HEK293T (cell line): ENCODE measurements at regions not wholly inside any gene's neighbourhood (a gene's known extent, or its start where the extent isn't known, plus 50 kb on each side); places are given as distances from the start of the nearest gene placed in this dataset.
"Not testable (repeated sequence)": the region's sequence is repeated elsewhere in the genome, so short reads cannot be mapped to it uniquely, and the experiment has no call there.

ENCODE experiments used
- CTCF ChIA-PET: fragments of 350-600 bp; formaldehyde crosslinking; extraction: SDS; loops from one replicate; lab custom pipeline; 2021; ENCODE audit warnings: antibody characterized with exemption, inconsistent platforms; lab: Yijun Ruan, JAX
- POLR2A ChIA-PET: fragments of 350-600 bp; formaldehyde crosslinking; extraction: SDS; loops from one replicate; lab custom pipeline; 2020; ENCODE audit warnings: antibody characterized with exemption, inconsistent platforms; lab: Yijun Ruan, JAX
- DNase-seq: peaks from one replicate; pipeline ENCODE4 v3.0.0; 2012; ENCODE audit warnings: mixed read lengths; ENCODE audit errors: extremely low spot score
- ARNT ChIP-seq: fragments of 450-650 bp; IDR thresholded peaks from 2 replicates; pipeline ENCODE4 v1.6.1; 2017; ENCODE audit warnings: mild to moderate bottlenecking
- BHLHE40 ChIP-seq: fragments of 450-650 bp; IDR thresholded peaks from 2 replicates; pipeline ENCODE4 v1.6.1; 2016; ENCODE audit warnings: mild to moderate bottlenecking, moderate library complexity, borderline replicate concordance
- CTBP1 ChIP-seq: fragments of 450-650 bp; IDR thresholded peaks from 2 replicates; pipeline ENCODE4 v1.6.1; 2016; ENCODE audit warnings: borderline replicate concordance
- ELF4 ChIP-seq: fragments of 450-650 bp; IDR thresholded peaks from 2 replicates; pipeline ENCODE4 v1.6.1; 2017; ENCODE audit warnings: antibody characterized with exemption
- FOXA1 ChIP-seq: fragments of 450-650 bp; IDR thresholded peaks from 2 replicates; pipeline ENCODE4 v1.6.1; 2016; ENCODE audit warnings: mild to moderate bottlenecking
- FOXK2 ChIP-seq: fragments of 450-650 bp; IDR thresholded peaks from 2 replicates; pipeline ENCODE4 v1.6.1; 2016; ENCODE audit warnings: mild to moderate bottlenecking
- FOXM1 ChIP-seq: fragments of 450-650 bp; IDR thresholded peaks from 2 replicates; pipeline ENCODE4 v1.6.1; 2017; ENCODE audit warnings: mild to moderate bottlenecking, borderline replicate concordance
- HDGF ChIP-seq: fragments of 450-650 bp; IDR thresholded peaks from 2 replicates; pipeline ENCODE4 v1.6.1; 2017; ENCODE audit warnings: antibody characterized with exemption, borderline replicate concordance
- L3MBTL2 ChIP-seq: fragments of 450-650 bp; conservative IDR thresholded peaks from 2 replicates; pipeline ENCODE4 v1.6.1; 2016; ENCODE audit warnings: mild to moderate bottlenecking
- LEF1 ChIP-seq: fragments of 450-650 bp; IDR thresholded peaks from 2 replicates; pipeline ENCODE4 v1.6.1; 2017; ENCODE audit warnings: mild to moderate bottlenecking, borderline replicate concordance
- NFRKB ChIP-seq: fragments of 450-650 bp; IDR thresholded peaks from 2 replicates; pipeline ENCODE4 v1.6.1; 2016; ENCODE audit warnings: mild to moderate bottlenecking, moderate library complexity
- SP1 ChIP-seq: fragments of 450-650 bp; IDR thresholded peaks from 2 replicates; pipeline ENCODE4 v1.6.1; 2017
- SUZ12 ChIP-seq: fragments of 450-650 bp; IDR thresholded peaks from 2 replicates; pipeline ENCODE4 v1.6.1; 2016; ENCODE audit warnings: mild to moderate bottlenecking
- TARDBP ChIP-seq: fragments of 450-650 bp; IDR thresholded peaks from 2 replicates; pipeline ENCODE4 v1.6.1; 2016
- ZNF384 ChIP-seq: fragments of 450-650 bp; IDR thresholded peaks from 2 replicates; pipeline ENCODE4 v1.6.1; 2016
- TF ChIP-seq, protein P1 (sequence below): fragments of 450-650 bp; IDR thresholded peaks from 2 replicates; pipeline ENCODE4 v1.6.1; 2016

GRCh38 chr4:159420162-159421057 lies 317.5 kb downstream of the RAPGEF2 start:
- TF ChIP-seq CTBP1 (no peak), ZNF384 (no peak), FOXK2 (no peak), HDGF (no peak), FOXM1 (no peak), L3MBTL2 (no peak), SP1 (no peak), BHLHE40 (no peak)
- DNase-seq, result no peak
- ChIA-PET CTCF (no interaction called here), POLR2A (no interaction called here)

DNA sequence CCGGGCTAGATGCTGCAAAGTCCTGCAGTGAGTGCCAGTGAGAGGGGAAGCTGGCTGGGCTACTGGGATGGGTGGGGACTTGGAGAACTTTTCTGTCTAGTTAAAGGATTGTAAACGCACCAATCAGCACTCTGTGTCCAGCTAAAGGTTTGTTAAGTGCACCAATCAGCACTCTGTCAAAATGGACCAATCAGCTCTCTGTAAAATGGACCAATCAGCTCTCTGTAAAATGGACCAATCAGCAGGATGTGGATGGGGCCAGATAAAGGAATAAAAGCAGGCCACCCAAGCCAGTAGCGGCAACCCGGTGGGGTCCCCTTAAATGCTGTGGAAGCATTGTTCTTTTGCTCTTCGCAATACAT lies 318.2 kb downstream of the RAPGEF2 start:
- CTCF ChIA-PET, POLR2A ChIA-PET, DNase-seq: not testable (repeated sequence)

GRCh38 chr4:159422019-159422418 lies 319.1 kb downstream of the RAPGEF2 start:
- no peak for DNase-seq
- no peak for TF ChIP-seq FOXA1
- no peak for TF ChIP-seq NFRKB
- no peak for TF ChIP-seq SP1
- no peak for TF ChIP-seq LEF1
- no peak for TF ChIP-seq ELF4
- no peak for TF ChIP-seq ZNF384
- TF ChIP-seq SUZ12, result no peak
- no peak for TF ChIP-seq L3MBTL2
- no peak for TF ChIP-seq CTBP1
- no peak for TF ChIP-seq FOXM1
- no peak for TF ChIP-seq FOXK2
- TF ChIP-seq, protein P1, sequence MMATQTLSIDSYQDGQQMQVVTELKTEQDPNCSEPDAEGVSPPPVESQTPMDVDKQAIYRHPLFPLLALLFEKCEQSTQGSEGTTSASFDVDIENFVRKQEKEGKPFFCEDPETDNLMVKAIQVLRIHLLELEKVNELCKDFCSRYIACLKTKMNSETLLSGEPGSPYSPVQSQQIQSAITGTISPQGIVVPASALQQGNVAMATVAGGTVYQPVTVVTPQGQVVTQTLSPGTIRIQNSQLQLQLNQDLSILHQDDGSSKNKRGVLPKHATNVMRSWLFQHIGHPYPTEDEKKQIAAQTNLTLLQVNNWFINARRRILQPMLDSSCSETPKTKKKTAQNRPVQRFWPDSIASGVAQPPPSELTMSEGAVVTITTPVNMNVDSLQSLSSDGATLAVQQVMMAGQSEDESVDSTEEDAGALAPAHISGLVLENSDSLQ, result no peak
- no peak for TF ChIP-seq HDGF
- no peak for TF ChIP-seq TARDBP
- no peak for TF ChIP-seq ARNT
- no peak for TF ChIP-seq BHLHE40
- POLR2A ChIA-PET, result no interaction called here
- CTCF ChIA-PET, result no interaction called here

GRCh38 chr4:159422626-159423025 lies 319.7 kb downstream of the RAPGEF2 start:
- no peak for TF ChIP-seq NFRKB
- TF ChIP-seq TARDBP, result no peak
- TF ChIP-seq FOXK2, result no peak
- no peak for TF ChIP-seq HDGF
- TF ChIP-seq, protein P1, result no peak
- no peak for TF ChIP-seq CTBP1
- no peak for TF ChIP-seq BHLHE40
- TF ChIP-seq SP1, result no peak
- no peak for TF ChIP-seq ARNT
- TF ChIP-seq LEF1, result no peak
- no peak for TF ChIP-seq ELF4
- TF ChIP-seq FOXM1, result no peak
- TF ChIP-seq SUZ12, result no peak
- TF ChIP-seq FOXA1, result no peak
- TF ChIP-seq ZNF384, result no peak
- TF ChIP-seq L3MBTL2, result no peak
- POLR2A ChIA-PET, result no interaction called here
- CTCF ChIA-PET, result no interaction called here
- DNase-seq, result no peak

DNA sequence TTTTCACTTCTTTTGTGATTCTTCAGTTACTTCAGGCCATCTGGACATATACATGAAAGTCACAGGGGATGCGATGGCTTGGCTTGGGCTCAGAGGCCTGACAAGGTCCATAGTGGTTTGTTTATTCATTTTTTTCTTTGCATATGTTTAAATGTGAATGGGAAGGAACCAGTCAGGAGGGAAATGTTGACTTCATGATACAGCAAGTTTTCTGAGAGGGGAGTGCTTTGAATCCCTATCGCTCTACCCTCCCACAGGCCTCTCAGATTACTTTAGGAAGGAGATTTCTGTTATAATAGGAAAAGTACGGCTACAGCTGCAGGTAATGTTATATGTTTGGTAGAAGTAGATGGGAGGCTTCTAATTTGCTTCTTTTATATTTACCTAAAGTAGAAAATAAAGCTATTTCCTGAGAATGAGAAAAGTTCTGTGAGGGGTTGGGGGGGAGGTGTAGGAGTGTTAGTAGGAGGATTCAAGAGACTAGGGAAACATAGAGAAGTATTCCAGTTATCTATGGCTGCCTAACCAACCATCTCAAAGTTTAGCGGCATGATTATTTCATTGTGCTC lies 322.9 kb downstream of the RAPGEF2 start:
- TF ChIP-seq FOXM1 (no peak), SUZ12 (no peak), L3MBTL2 (no peak)
- DNase-seq, result no peak
- ChIA-PET POLR2A (no interaction called here), CTCF (interaction anchor here (0.7 kb wide), 1 partner anchor 351 kb away, joined by 3 read pairs; no protein-coding TSS in a partner anchor)

DNA sequence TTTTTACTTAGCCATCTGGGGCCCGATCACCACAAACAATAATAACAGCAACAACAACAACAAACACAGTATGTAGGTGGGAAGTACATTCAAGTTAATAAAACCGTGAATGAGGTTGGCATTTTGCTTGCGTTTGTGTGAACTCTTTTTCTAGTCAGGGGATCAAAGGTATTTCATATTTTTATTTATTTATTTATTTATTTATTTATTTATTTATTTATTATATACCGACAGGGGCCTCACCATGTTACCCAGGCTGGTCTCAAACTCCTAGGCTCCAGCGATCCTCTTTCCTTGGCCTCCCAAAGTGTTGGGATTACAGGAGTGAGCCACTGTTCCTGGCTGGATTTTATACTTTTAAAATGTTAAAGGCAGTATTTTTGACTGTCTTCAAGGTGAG lies 325.4 kb downstream of the RAPGEF2 start:
- TF ChIP-seq ARNT, result no peak
- ChIA-PET CTCF (no interaction called here), POLR2A (no interaction called here)
- no peak for DNase-seq

- CTCF ChIA-PET, result interaction anchor here (0.6 to 0.8 kb wide), 2 partner anchors 15 to 209 kb away, joined by 3 to 5 read pairs; no protein-coding TSS in a partner anchor
- POLR2A ChIA-PET, result no interaction called here
- no peak for DNase-seq
- TF ChIP-seq, protein P1, result no peak
- no peak for TF ChIP-seq BHLHE40
- TF ChIP-seq TARDBP, result no peak
- no peak for TF ChIP-seq ELF4
- TF ChIP-seq LEF1, result no peak
- TF ChIP-seq NFRKB, result no peak
- TF ChIP-seq FOXK2, result no peak
- no peak for TF ChIP-seq FOXA1
- no peak for TF ChIP-seq HDGF
- TF ChIP-seq SUZ12, result no peak
- no peak for TF ChIP-seq ARNT
- TF ChIP-seq ZNF384, result no peak
- no peak for TF ChIP-seq FOXM1
Measured at GRCh38 chr4:159428975-159429692, 326.3 kb downstream of the RAPGEF2 start.
